ENCODE measurements at regions not wholly inside any gene's neighbourhood (a gene's known extent, or its start where the extent isn't known, plus 50 kb on each side); places are given as distances from the start of the nearest gene placed in this dataset.

DNA sequence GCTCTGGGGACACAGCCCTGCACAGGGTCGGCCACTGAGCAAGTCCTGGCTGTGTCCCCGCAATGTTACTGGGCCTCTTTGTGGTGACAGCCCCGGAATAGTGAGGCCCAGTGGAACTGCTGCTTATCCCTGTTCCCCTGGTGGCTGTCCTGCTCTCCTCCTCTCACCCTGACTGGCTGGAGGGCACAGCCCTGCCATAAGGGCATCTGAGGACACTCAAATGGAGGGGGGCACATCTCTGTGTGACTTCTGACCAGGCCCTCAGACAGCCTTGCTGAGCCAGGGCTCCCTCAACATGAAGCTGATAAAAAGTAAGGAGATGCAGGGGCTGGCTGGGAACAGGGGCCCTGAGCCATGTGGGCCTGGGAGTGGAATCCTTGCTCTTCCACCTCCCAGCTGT lies 127.4 kb upstream of the ATP2B2 start:
- Histone ChIP-seq H3K4me3 (ENCODE audit: low read depth, low read length) (no peak overlapping the region), H3K27me3 (ENCODE audit: insufficient read depth, low read depth, severe bottlenecking) (no peaks in the 10 kb centered on the region), H3K27ac (no peak overlapping the region), H3K9me3 (ENCODE audit: severe bottlenecking) (peaks cover 6% of the 10 kb centered on the region), H3K36me3 (no peaks in the 10 kb centered on the region)
- no peak for DNase-seq
- TF ChIP-seq, protein P1, sequence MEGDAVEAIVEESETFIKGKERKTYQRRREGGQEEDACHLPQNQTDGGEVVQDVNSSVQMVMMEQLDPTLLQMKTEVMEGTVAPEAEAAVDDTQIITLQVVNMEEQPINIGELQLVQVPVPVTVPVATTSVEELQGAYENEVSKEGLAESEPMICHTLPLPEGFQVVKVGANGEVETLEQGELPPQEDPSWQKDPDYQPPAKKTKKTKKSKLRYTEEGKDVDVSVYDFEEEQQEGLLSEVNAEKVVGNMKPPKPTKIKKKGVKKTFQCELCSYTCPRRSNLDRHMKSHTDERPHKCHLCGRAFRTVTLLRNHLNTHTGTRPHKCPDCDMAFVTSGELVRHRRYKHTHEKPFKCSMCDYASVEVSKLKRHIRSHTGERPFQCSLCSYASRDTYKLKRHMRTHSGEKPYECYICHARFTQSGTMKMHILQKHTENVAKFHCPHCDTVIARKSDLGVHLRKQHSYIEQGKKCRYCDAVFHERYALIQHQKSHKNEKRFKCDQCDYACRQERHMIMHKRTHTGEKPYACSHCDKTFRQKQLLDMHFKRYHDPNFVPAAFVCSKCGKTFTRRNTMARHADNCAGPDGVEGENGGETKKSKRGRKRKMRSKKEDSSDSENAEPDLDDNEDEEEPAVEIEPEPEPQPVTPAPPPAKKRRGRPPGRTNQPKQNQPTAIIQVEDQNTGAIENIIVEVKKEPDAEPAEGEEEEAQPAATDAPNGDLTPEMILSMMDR (IDR thresholded peaks at IDR 0.05; ENCODE audit: low read depth, low read length), result no peak

- TF ChIP-seq, protein P1 (IDR thresholded peaks at IDR 0.05; ENCODE audit: low read depth, low read length), result no peak
- peaks cover 6% of the 10 kb centered on the region for H3K9me3 ChIP-seq (ENCODE audit: severe bottlenecking)
- H3K4me3 ChIP-seq (ENCODE audit: low read depth, low read length), result no peak overlapping the region
- no peaks in the 10 kb centered on the region for H3K36me3 ChIP-seq
- H3K27me3 ChIP-seq (ENCODE audit: insufficient read depth, low read depth, severe bottlenecking), result no peaks in the 10 kb centered on the region
- DNase-seq, result no peak
- H3K27ac ChIP-seq, result no peak overlapping the region
Measured at GRCh38 chr3:10635446-10636076, 130.2 kb upstream of the ATP2B2 start.

- Histone ChIP-seq H3K27ac (no peak overlapping the region), H3K4me3 (ENCODE audit: low read depth, low read length) (no peak overlapping the region), H3K27me3 (ENCODE audit: insufficient read depth, low read depth, severe bottlenecking) (no peaks in the 10 kb centered on the region), H3K36me3 (no peaks in the 10 kb centered on the region), H3K9me3 (ENCODE audit: severe bottlenecking) (peaks cover 6% of the 10 kb centered on the region)
- TF ChIP-seq, protein P1 (IDR thresholded peaks at IDR 0.05; ENCODE audit: low read depth, low read length), result no peak
- DNase-seq, result no peak
Measured at GRCh38 chr3:10637342-10637741, 132.0 kb upstream of the ATP2B2 start.

GRCh38 chr3:10638466-10638865 lies 133.1 kb upstream of the ATP2B2 start:
- TF ChIP-seq, protein P1 (IDR thresholded peaks at IDR 0.05; ENCODE audit: low read depth, low read length), result no peak
- no peak for DNase-seq
- Histone ChIP-seq H3K9me3 (ENCODE audit: severe bottlenecking) (peaks cover 6% of the 10 kb centered on the region), H3K27me3 (ENCODE audit: insufficient read depth, low read depth, severe bottlenecking) (no peaks in the 10 kb centered on the region), H3K36me3 (no peaks in the 10 kb centered on the region), H3K4me3 (ENCODE audit: low read depth, low read length) (no peak overlapping the region), H3K27ac (no peak overlapping the region)

DNA sequence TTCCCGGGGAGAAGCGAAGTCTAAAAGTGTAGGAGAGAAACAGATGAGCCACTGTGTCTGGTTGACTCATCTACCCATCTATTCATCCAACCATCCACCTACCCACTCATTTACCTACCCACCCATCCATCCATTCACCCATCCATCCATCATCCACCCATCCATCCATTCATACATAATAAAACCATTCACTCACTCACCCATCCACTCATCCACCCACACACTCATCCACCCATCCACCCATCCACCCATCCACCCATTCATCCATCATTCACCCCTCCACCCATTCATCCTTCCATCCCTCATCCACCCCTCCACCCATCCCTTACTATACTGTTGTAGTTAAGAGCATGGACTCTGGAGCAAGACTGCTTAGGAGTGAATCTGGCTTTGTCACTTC lies 136.4 kb upstream of the ATP2B2 start:
- Histone ChIP-seq H3K27me3 (ENCODE audit: insufficient read depth, low read depth, severe bottlenecking) (no peaks in the 10 kb centered on the region), H3K4me3 (ENCODE audit: low read depth, low read length) (no peak overlapping the region), H3K9me3 (ENCODE audit: severe bottlenecking) (peaks cover 6% of the 10 kb centered on the region), H3K27ac (no peak overlapping the region), H3K36me3 (no peaks in the 10 kb centered on the region)
- no peak for DNase-seq
- TF ChIP-seq, protein P1 (IDR thresholded peaks at IDR 0.05; ENCODE audit: low read depth, low read length), result no peak

GRCh38 chr3:10644189-10644588 lies 138.8 kb upstream of the ATP2B2 start:
- no peaks in the 10 kb centered on the region for H3K36me3 ChIP-seq
- TF ChIP-seq, protein P1 (IDR thresholded peaks at IDR 0.05; ENCODE audit: low read depth, low read length), result no peak
- no peak for DNase-seq
- no peak overlapping the region for H3K27ac ChIP-seq
- no peak overlapping the region for H3K4me3 ChIP-seq (ENCODE audit: low read depth, low read length)
- H3K9me3 ChIP-seq (ENCODE audit: severe bottlenecking), result no peaks in the 10 kb centered on the region
- peaks cover 4% of the 10 kb centered on the region for H3K27me3 ChIP-seq (ENCODE audit: insufficient read depth, low read depth, severe bottlenecking)
